ENCODE measurements at regions not wholly inside any gene's neighbourhood (a gene's known extent, or its start where the extent isn't known, plus 50 kb on each side); places are given as distances from the start of the nearest gene placed in this dataset.

DNA sequence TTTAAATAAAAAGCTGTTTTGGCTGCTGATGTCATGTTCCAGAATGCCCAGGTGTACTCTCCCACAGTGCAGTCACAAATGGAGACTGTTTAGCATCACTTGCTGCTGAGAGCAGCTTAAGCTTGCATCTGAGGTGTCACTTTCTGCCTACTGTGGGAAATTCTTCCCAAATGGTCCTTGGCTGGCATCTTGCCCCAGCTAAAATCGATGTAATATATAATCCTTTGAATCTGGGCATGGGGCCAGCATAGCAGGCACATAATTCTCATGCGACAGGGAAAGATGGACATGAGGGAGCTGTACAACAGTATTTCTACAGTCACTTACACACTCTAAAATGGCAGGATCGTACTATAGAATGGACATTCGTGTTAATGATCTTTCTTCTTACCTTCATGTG lies 144.3 kb downstream of the MACIR start:
- no peaks in the 10 kb centered on the region for H4K20me1 ChIP-seq (ENCODE audit: low read depth, low read length)

GRCh38 chr5:103397739-103398581 lies 139.4 kb downstream of the MACIR start:
- Histone ChIP-seq H3K4me2 (ENCODE audit: low read depth, low read length, poor library complexity, severe bottlenecking) (no peak overlapping the region), H3K27me3 (ENCODE audit: low read length) (no peaks in the 10 kb centered on the region), H3K36me3 (ENCODE audit: low read length) (no peaks in the 10 kb centered on the region), H3K9me2 (replicated peaks; ENCODE audit: insufficient read depth, low read length) (no peaks in the 10 kb centered on the region), H3K79me2 (ENCODE audit: insufficient read depth, low read length) (no peaks in the 10 kb centered on the region), H3F3A (ENCODE audit: insufficient read depth) (no peaks in the 10 kb centered on the region), H3K27ac (ENCODE audit: low read depth, low read length) (no peak overlapping the region), H2AFZ (ENCODE audit: low read depth, low read length, severe bottlenecking) (no peak overlapping the region), H3K9ac (ENCODE audit: low read length) (no peak overlapping the region), H3K9me3 (ENCODE audit: insufficient read depth, low read length) (no peaks in the 10 kb centered on the region), H3K4me3 (ENCODE audit: insufficient read depth, low read length, poor library complexity, severe bottlenecking) (no peak overlapping the region), H4K20me1 (ENCODE audit: low read depth, low read length) (no peaks in the 10 kb centered on the region)
- TF ChIP-seq EZH2phosphoT487 (conservative IDR thresholded peaks at IDR 0.05; ENCODE audit: low read length) (no peak), CTCF (IDR thresholded peaks at IDR 0.05; ENCODE audit: insufficient read depth, low read length, poor library complexity, severe bottlenecking) (no peak)

More for the DNA sequence above, 144.3 kb downstream of the MACIR start:
- no peak overlapping the region for H3K4me3 ChIP-seq (ENCODE audit: insufficient read depth, low read length, poor library complexity, severe bottlenecking)
- no peaks in the 10 kb centered on the region for H3K36me3 ChIP-seq (ENCODE audit: low read length)
- H3K79me2 ChIP-seq (ENCODE audit: insufficient read depth, low read length): no peaks in the 10 kb centered on the region
- no peak overlapping the region for H3K9ac ChIP-seq (ENCODE audit: low read length)
- H3K9me3 ChIP-seq (ENCODE audit: insufficient read depth, low read length): no peaks in the 10 kb centered on the region
- H3K4me2 ChIP-seq (ENCODE audit: low read depth, low read length, poor library complexity, severe bottlenecking): no peak overlapping the region
- no peak overlapping the region for H2AFZ ChIP-seq (ENCODE audit: low read depth, low read length, severe bottlenecking)
- TF ChIP-seq EZH2phosphoT487 (conservative IDR thresholded peaks at IDR 0.05; ENCODE audit: low read length) (no peak), CTCF (IDR thresholded peaks at IDR 0.05; ENCODE audit: insufficient read depth, low read length, poor library complexity, severe bottlenecking) (no peak)
- H3K27me3 ChIP-seq (ENCODE audit: low read length): no peaks in the 10 kb centered on the region
- no peaks in the 10 kb centered on the region for H3K9me2 ChIP-seq (replicated peaks; ENCODE audit: insufficient read depth, low read length)
- H3K27ac ChIP-seq (ENCODE audit: low read depth, low read length): no peak overlapping the region
- H3F3A ChIP-seq (ENCODE audit: insufficient read depth): no peaks in the 10 kb centered on the region

GRCh38 chr5:103394676-103395075 lies 136.1 kb downstream of the MACIR start:
- Histone ChIP-seq H2AFZ (ENCODE audit: low read depth, low read length, severe bottlenecking) (no peak overlapping the region), H3K9me2 (replicated peaks; ENCODE audit: insufficient read depth, low read length) (no peaks in the 10 kb centered on the region), H3K4me2 (ENCODE audit: low read depth, low read length, poor library complexity, severe bottlenecking) (no peak overlapping the region), H3K27ac (ENCODE audit: low read depth, low read length) (no peak overlapping the region), H3K27me3 (ENCODE audit: low read length) (no peaks in the 10 kb centered on the region), H3K36me3 (ENCODE audit: low read length) (no peaks in the 10 kb centered on the region), H3K9me3 (ENCODE audit: insufficient read depth, low read length) (no peaks in the 10 kb centered on the region), H3K4me3 (ENCODE audit: insufficient read depth, low read length, poor library complexity, severe bottlenecking) (no peak overlapping the region), H3F3A (ENCODE audit: insufficient read depth) (no peaks in the 10 kb centered on the region), H4K20me1 (ENCODE audit: low read depth, low read length) (no peaks in the 10 kb centered on the region), H3K9ac (ENCODE audit: low read length) (no peak overlapping the region), H3K79me2 (ENCODE audit: insufficient read depth, low read length) (no peaks in the 10 kb centered on the region)
- no peak for TF ChIP-seq CTCF (IDR thresholded peaks at IDR 0.05; ENCODE audit: insufficient read depth, low read length, poor library complexity, severe bottlenecking)
- no peak for TF ChIP-seq EZH2phosphoT487 (conservative IDR thresholded peaks at IDR 0.05; ENCODE audit: low read length)

All from SU-DHL-6 (cell line).